Ishikawa (cell line): ENCODE measurements at regions not wholly inside any gene's neighbourhood (a gene's known extent, or its start where the extent isn't known, plus 50 kb on each side); places are given as distances from the start of the nearest gene placed in this dataset.

Experiments
- FOXM1 ChIP-seq: IDR thresholded peaks from 2 replicates; pipeline ENCODE4 v1.6.1; 2012; ENCODE audit warnings: low read depth, borderline replicate concordance
- YY1 ChIP-seq: IDR thresholded peaks from 2 replicates; pipeline ENCODE4 v1.6.1; 2012; ENCODE audit warnings: low read depth

DNA sequence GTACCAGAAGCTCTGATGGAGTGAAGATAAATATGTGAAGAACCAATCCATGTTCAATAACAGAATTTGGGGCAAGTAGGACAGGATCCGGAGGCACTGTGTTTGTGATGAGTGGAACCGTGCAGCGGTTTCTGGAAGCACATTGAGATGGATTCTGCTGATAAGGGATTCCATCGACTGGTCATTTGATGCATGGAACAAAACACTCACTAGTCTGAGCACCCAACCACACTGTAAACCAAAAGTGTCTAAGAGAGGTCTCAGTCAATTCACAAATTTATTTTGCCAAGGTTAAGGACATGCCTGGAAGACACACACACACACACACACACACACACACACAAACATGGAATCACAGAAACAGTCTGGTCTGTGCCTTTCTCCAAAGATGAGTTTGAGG is 459.5 kb downstream of the FBXO15 start:
- TF ChIP-seq YY1 (no peak), FOXM1 (no peak)
